Vagina (tissue), 2 donors: ENCODE measurements at regions not wholly inside any gene's neighbourhood (a gene's known extent, or its start where the extent isn't known, plus 50 kb on each side); places are given as distances from the start of the nearest gene placed in this dataset.

Experiments used
- DNase-seq, 2 donors: peaks; one replicate each; pipeline ENCODE4 v3.0.0-alpha.2; 2017; ENCODE audit errors: extremely low spot score in 2 of 2
- H3K27ac ChIP-seq: fragments of 200-600 bp; sonication (generic); one replicate; pipeline ENCODE4 v1.5.1; 2019
- H3K27me3 ChIP-seq: fragments of 200-600 bp; sonication (generic); one replicate; pipeline ENCODE4 v1.5.1; 2019
- H3K36me3 ChIP-seq, 2 donors: fragments of 200-600 bp; sonication (generic); one replicate each; pipeline ENCODE4 v1.5.1; 2017 to 2019
- H3K4me1 ChIP-seq: fragments of 200-600 bp; sonication (generic); one replicate; pipeline ENCODE4 v1.5.1; 2019
- H3K4me3 ChIP-seq, 2 donors: fragments of 200-600 bp; sonication (generic); 1 replicate in 1 of 2; 2 replicates in 1 of 2; pipeline ENCODE4 v1.5.1; 2016 to 2019
- H3K9me3 ChIP-seq: fragments of 200-600 bp; sonication (generic); one replicate; pipeline ENCODE4 v1.5.1; 2019
- CTCF ChIP-seq, 3 experiments: fragments of 450-650 bp in 2 of 3; fragments of 200-600 bp in 1 of 3; sonication (generic) in 1 of 3; IDR thresholded peaks; one replicate each; pipeline ENCODE4 v1.5.1; 2017 to 2019; ENCODE audit warnings: antibody characterized with exemption in 3 of 3, mild to moderate bottlenecking in 2 of 3, moderate library complexity in 2 of 3
- POLR2A ChIP-seq, 2 donors: fragments of 450-650 bp; IDR thresholded peaks; one replicate each; pipeline ENCODE4 v1.6.1; 2017; ENCODE audit warnings: antibody characterized with exemption in 2 of 2, mild to moderate bottlenecking in 2 of 2, moderate library complexity in 2 of 2
- POLR2AphosphoS5 ChIP-seq, 2 donors: sonication (generic); formaldehyde crosslinking; IDR thresholded peaks; one replicate each; pipeline ENCODE4 v1.9.0; 2017; ENCODE audit warnings: antibody characterized with exemption in 2 of 2, mild to moderate bottlenecking in 2 of 2, low read depth in 1 of 2; ENCODE audit not compliant: insufficient read depth in 1 of 2
- intact Hi-C: fragments of 100-400 bp; cut with DNase I; formaldehyde crosslinking; loops from one replicate; pipeline ENCODE4 v1.15.1; 2023

GRCh38 chr20:60990643-60991042 lies 261.4 kb upstream of the CDH4 start:
- Histone ChIP-seq H3K4me3 (no peak overlapping the region), H3K36me3 (no peaks in the 10 kb centered on the region), H3K27me3 (no peaks in the 10 kb centered on the region), H3K27ac (no peak overlapping the region), H3K9me3 (no peaks in the 10 kb centered on the region), H3K4me1 (no peaks in the 10 kb centered on the region)
- no peak for DNase-seq
- TF ChIP-seq POLR2AphosphoS5 (IDR thresholded peaks at IDR 0.05; ENCODE audit: insufficient read depth in 1 of 2, low read depth in 1 of 2) (no peak), POLR2A (IDR thresholded peaks at IDR 0.05) (no peak)
- intact Hi-C loops = no loop called here

DNA sequence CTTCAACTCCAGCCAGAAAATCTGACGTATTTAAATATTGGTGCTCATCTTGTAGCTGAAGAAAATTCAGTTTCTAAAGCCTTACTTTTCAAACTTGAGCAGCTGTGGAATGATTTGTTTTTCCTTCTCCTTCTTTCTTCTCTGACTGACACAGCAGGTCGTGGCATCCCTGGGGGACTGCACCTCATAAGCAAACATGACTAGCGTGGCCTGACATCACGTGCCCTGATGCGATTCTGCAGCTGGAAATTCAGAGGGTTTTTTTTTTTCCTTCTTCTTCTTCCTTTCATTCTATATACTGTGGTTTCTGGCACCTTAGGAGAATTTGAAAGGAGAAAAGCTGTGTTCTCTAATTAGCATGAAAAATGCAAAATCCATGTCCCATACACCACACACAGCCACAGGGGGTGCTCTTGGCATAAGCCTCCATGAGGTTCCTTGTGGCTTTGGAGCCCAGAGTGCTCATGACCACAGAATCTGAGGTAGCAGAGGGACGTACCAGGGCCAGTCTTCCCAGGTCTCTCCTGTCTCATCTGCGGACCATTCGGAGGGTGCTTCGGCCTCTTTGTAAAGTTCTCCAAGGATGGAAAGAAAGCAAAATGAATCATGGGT lies 258.5 kb upstream of the CDH4 start:
- no peak for DNase-seq
- Histone ChIP-seq H3K4me3 (no peak overlapping the region), H3K9me3 (no peaks in the 10 kb centered on the region), H3K4me1 (no peaks in the 10 kb centered on the region), H3K36me3 (no peaks in the 10 kb centered on the region), H3K27ac (no peak overlapping the region), H3K27me3 (no peaks in the 10 kb centered on the region)
- intact Hi-C loops = no loop called here
- no peak for TF ChIP-seq CTCF (IDR thresholded peaks at IDR 0.05)
- no peak for TF ChIP-seq POLR2A (IDR thresholded peaks at IDR 0.05)

GRCh38 chr20:60999250-60999649 lies 252.8 kb upstream of the CDH4 start:
- no peak for TF ChIP-seq CTCF (IDR thresholded peaks at IDR 0.05)
- no peak for TF ChIP-seq POLR2A (IDR thresholded peaks at IDR 0.05)
- TF ChIP-seq POLR2AphosphoS5 (IDR thresholded peaks at IDR 0.05; ENCODE audit: insufficient read depth in 1 of 2, low read depth in 1 of 2) = no peak
- no peaks in the 10 kb centered on the region for H3K36me3 ChIP-seq

GRCh38 chr20:61002090-61002489 lies 250.0 kb upstream of the CDH4 start:
- no peaks in the 10 kb centered on the region for H3K27me3 ChIP-seq
- no peak for DNase-seq
- no peaks in the 10 kb centered on the region for H3K36me3 ChIP-seq
- no peaks in the 10 kb centered on the region for H3K9me3 ChIP-seq
- no peak overlapping the region for H3K4me3 ChIP-seq
- TF ChIP-seq CTCF (IDR thresholded peaks at IDR 0.05) (no peak), POLR2AphosphoS5 (IDR thresholded peaks at IDR 0.05; ENCODE audit: insufficient read depth in 1 of 2, low read depth in 1 of 2) (no peak), POLR2A (IDR thresholded peaks at IDR 0.05) (no peak)
- H3K27ac ChIP-seq = no peak overlapping the region
- no peaks in the 10 kb centered on the region for H3K4me1 ChIP-seq
- intact Hi-C loops = no loop called here

More at GRCh38 chr20:60999250-60999649, 252.8 kb upstream of the CDH4 start:
- Histone ChIP-seq H3K4me1 (no peaks in the 10 kb centered on the region), H3K4me3 (no peak overlapping the region), H3K27ac (no peak overlapping the region), H3K9me3 (no peaks in the 10 kb centered on the region), H3K27me3 (no peaks in the 10 kb centered on the region)
- intact Hi-C loops = no loop called here
- no peak for DNase-seq

GRCh38 chr20:61014491-61014890 lies 237.6 kb upstream of the CDH4 start:
- no peak for TF ChIP-seq POLR2A (IDR thresholded peaks at IDR 0.05)
- no peak for DNase-seq
- Histone ChIP-seq H3K9me3 (no peaks in the 10 kb centered on the region), H3K4me1 (no peaks in the 10 kb centered on the region), H3K27ac (no peak overlapping the region), H3K36me3 (no peaks in the 10 kb centered on the region), H3K4me3 (no peak overlapping the region), H3K27me3 (no peaks in the 10 kb centered on the region)
- intact Hi-C loops = no loop called here

DNA sequence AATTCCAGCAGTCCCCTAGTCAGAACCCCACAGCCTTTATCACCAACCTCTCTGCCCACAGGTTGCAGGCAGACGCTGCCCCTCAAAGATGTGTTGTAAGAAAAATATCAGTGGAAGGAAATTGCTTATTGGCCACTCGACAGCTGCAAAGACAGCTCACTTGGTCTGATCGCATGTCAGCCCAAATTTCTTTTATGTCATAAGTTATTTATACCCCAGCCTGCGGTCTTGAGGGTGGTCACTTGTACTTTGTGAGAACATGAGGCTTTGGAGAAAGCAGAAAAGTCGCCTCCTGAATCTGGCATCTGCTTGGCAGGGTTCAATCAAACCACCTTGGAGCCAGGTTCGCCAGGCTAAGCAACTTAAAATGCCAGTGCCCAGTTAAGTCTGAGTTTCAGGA lies 236.5 kb upstream of the CDH4 start:
- H3K4me3 ChIP-seq = no peak overlapping the region
- intact Hi-C loops = no loop called here
- TF ChIP-seq POLR2AphosphoS5 (IDR thresholded peaks at IDR 0.05; ENCODE audit: insufficient read depth in 1 of 2, low read depth in 1 of 2) (no peak), CTCF (IDR thresholded peaks at IDR 0.05) (no peak)
- no peaks in the 10 kb centered on the region for H3K27me3 ChIP-seq
- no peaks in the 10 kb centered on the region for H3K4me1 ChIP-seq
- no peaks in the 10 kb centered on the region for H3K36me3 ChIP-seq
- DNase-seq = no peak
- no peaks in the 10 kb centered on the region for H3K9me3 ChIP-seq
- no peak overlapping the region for H3K27ac ChIP-seq
